HL-60 (cell line): ENCODE measurements at regions not wholly inside any gene's neighbourhood (a gene's known extent, or its start where the extent isn't known, plus 50 kb on each side); places are given as distances from the start of the nearest gene placed in this dataset.

Source experiments
- DNase-seq, 2 experiments: peaks; one replicate each; pipeline ENCODE4 v3.0.0-alpha.2; 2010 to 2020; ENCODE audit warnings: low read depth in 1 of 2, low spot score in 1 of 2
- H3K27ac ChIP-seq: fragments of 250-450 bp; sonication (Bioruptor Pico); replicated peaks from 2 replicates; pipeline ENCODE4 v1.5.1; 2020; ENCODE audit warnings: mild to moderate bottlenecking, moderate library complexity
- H3K27me3 ChIP-seq: fragments of 250-450 bp; sonication (Bioruptor Pico); 2 replicates; pipeline ENCODE4 v1.5.1; 2021; ENCODE audit warnings: mild to moderate bottlenecking, moderate library complexity; ENCODE audit not compliant: insufficient read depth, poor library complexity, severe bottlenecking
- H3K4me3 ChIP-seq: replicated peaks from 2 replicates; pipeline ENCODE4 v1.5.1; 2011; ENCODE audit warnings: mild to moderate bottlenecking, control low read depth, low read length; ENCODE audit not compliant: insufficient read depth
- GABPA ChIP-seq: IDR thresholded peaks from 2 replicates; pipeline ENCODE4 v1.6.1; 2012; ENCODE audit warnings: low read depth
- POLR2AphosphoS5 ChIP-seq: IDR thresholded peaks from 2 replicates; pipeline ENCODE4 v1.6.1; 2012; ENCODE audit warnings: low read depth
- SPI1 ChIP-seq: IDR thresholded peaks from 2 replicates; pipeline ENCODE4 v1.6.1; 2012; ENCODE audit warnings: low read depth, mild to moderate bottlenecking, borderline replicate concordance
- TF ChIP-seq, protein P1 (sequence below): IDR thresholded peaks from one replicate; pipeline ENCODE4 v1.5.1; 2011; ENCODE audit warnings: low read length, control low read depth, inconsistent platforms; ENCODE audit not compliant: insufficient read depth
- TF ChIP-seq, protein P2 (sequence below): IDR thresholded peaks from 2 replicates; pipeline ENCODE4 v1.6.1; 2012; ENCODE audit warnings: low read depth; ENCODE audit not compliant: insufficient replicate concordance

DNA sequence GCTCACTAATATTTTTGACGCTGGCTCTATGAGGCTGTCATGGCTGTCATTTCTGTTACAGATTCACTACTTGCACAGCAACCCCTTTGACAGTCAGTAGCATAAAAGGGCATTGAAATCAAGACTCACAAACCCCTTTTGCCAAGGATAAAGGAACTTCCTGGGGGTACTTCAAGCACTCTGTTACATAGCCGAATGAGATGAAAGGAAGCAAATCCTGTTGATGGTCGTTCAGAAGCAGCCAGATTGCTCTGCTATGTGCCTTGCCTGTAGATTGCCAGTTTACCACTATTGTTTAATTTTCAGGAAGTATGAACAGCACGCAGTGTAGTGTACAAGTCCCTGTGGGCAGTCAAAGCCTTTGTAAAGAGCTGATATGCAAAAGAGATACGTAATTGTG is 296.2 kb downstream of the LRRIQ3 start:
- TF ChIP-seq, protein P1, sequence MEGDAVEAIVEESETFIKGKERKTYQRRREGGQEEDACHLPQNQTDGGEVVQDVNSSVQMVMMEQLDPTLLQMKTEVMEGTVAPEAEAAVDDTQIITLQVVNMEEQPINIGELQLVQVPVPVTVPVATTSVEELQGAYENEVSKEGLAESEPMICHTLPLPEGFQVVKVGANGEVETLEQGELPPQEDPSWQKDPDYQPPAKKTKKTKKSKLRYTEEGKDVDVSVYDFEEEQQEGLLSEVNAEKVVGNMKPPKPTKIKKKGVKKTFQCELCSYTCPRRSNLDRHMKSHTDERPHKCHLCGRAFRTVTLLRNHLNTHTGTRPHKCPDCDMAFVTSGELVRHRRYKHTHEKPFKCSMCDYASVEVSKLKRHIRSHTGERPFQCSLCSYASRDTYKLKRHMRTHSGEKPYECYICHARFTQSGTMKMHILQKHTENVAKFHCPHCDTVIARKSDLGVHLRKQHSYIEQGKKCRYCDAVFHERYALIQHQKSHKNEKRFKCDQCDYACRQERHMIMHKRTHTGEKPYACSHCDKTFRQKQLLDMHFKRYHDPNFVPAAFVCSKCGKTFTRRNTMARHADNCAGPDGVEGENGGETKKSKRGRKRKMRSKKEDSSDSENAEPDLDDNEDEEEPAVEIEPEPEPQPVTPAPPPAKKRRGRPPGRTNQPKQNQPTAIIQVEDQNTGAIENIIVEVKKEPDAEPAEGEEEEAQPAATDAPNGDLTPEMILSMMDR = no peak
- TF ChIP-seq SPI1 = no peak
- no peak for TF ChIP-seq POLR2AphosphoS5
- no peak for TF ChIP-seq GABPA
- H3K27ac ChIP-seq = no peak overlapping the region

DNA sequence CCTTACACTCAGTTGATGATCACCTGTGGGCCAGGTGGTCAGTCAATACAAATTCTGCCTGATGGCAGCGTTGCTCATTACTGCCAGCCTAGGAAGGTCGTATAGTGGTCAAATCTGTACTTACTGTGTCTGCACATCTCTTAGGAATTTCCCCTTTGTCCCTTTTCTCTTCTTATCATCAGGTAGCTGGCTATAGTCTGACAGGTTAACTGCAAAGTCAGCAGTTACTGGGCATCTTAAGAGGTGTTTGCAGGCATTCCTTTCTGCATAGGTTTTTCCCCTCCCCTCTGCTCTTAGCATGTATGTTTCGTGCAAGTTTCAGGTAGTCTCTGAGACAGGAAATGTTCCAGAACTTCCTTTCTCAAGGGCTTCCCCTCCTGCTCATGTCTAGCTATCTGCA is 298.7 kb downstream of the LRRIQ3 start:
- TF ChIP-seq, protein P2, sequence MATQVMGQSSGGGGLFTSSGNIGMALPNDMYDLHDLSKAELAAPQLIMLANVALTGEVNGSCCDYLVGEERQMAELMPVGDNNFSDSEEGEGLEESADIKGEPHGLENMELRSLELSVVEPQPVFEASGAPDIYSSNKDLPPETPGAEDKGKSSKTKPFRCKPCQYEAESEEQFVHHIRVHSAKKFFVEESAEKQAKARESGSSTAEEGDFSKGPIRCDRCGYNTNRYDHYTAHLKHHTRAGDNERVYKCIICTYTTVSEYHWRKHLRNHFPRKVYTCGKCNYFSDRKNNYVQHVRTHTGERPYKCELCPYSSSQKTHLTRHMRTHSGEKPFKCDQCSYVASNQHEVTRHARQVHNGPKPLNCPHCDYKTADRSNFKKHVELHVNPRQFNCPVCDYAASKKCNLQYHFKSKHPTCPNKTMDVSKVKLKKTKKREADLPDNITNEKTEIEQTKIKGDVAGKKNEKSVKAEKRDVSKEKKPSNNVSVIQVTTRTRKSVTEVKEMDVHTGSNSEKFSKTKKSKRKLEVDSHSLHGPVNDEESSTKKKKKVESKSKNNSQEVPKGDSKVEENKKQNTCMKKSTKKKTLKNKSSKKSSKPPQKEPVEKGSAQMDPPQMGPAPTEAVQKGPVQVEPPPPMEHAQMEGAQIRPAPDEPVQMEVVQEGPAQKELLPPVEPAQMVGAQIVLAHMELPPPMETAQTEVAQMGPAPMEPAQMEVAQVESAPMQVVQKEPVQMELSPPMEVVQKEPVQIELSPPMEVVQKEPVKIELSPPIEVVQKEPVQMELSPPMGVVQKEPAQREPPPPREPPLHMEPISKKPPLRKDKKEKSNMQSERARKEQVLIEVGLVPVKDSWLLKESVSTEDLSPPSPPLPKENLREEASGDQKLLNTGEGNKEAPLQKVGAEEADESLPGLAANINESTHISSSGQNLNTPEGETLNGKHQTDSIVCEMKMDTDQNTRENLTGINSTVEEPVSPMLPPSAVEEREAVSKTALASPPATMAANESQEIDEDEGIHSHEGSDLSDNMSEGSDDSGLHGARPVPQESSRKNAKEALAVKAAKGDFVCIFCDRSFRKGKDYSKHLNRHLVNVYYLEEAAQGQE = no peak
- no peak for TF ChIP-seq GABPA
- no peak overlapping the region for H3K27ac ChIP-seq
- no peaks in the 10 kb centered on the region for H3K27me3 ChIP-seq
- DNase-seq = no peak
- H3K4me3 ChIP-seq = no peak overlapping the region

More for the DNA sequence above, 296.2 kb downstream of the LRRIQ3 start:
- H3K27me3 ChIP-seq = no peaks in the 10 kb centered on the region
- H3K4me3 ChIP-seq = no peak overlapping the region
- no peak for DNase-seq

DNA sequence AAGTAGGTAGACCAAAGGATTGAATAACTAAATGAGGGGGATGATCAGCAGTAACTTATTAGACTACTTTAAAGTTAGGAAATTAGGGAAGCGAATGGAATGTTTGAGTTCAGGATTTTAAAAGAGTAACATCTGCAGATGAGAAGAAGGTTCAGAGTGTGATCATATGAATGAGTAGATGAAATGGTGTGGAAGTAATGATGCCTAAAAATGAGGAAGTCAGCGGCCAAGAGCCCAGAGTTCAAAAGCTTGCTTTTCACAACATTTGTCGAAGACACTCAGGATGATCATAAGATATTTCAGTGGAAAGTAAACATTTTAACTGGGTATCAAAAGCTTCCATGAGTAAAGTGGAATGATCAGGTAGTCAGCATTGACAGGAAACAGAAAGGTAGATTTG is 299.4 kb downstream of the LRRIQ3 start:
- no peak overlapping the region for H3K27ac ChIP-seq
- no peak for DNase-seq
- H3K27me3 ChIP-seq = no peaks in the 10 kb centered on the region
- H3K4me3 ChIP-seq = no peak overlapping the region
- TF ChIP-seq POLR2AphosphoS5 = no peak
- peak; percentile 68 for TF ChIP-seq SPI1
- no peak for TF ChIP-seq GABPA

DNA sequence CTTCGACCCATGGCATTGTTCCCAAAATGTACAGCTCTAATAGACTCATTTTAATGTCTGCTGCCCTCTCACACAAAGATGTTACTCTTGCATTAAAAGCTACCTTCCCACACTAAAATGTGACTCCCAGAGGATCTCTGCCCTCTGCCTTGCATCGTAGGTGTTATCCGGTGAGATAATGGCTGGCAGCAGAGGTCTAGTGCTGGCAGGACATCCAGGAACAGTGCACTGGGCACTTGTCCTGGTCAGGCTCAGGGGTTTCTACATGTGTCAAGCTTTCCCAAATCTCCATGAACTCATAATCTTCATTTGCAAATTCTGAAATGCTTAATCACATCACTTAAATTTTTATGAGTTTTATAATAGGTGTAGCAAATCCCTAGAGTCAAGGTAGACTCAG is 310.6 kb downstream of the LRRIQ3 start:
- H3K27me3 ChIP-seq = no peaks in the 10 kb centered on the region
- TF ChIP-seq SPI1 (no peak), POLR2AphosphoS5 (no peak), GABPA (no peak)
- TF ChIP-seq, protein P1 = no peak
- TF ChIP-seq, protein P2 = no peak
- no peak for DNase-seq
- no peak overlapping the region for H3K4me3 ChIP-seq
- no peak overlapping the region for H3K27ac ChIP-seq

DNA sequence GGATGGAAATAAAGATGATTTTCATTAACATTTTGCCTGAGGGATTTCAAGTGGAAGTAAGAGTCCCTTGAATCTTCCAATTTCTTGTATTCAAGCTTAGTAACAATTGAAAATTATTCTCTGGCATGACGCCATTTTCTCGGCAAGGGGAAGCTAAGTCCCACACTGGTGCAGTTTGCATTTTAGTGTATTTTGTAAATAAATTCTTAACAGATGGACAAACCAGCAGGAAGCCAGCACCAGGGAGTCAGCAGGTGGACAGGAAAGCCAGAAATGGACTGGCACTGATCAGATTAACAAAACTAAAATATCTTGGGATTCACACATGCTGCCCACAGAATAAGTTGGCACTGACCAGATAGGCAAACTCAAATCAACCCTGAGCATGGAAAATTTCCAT is 311.3 kb downstream of the LRRIQ3 start:
- Histone ChIP-seq H3K27ac (no peak overlapping the region), H3K4me3 (no peak overlapping the region), H3K27me3 (no peaks in the 10 kb centered on the region)
- DNase-seq = no peak
- TF ChIP-seq, protein P1 = no peak
- TF ChIP-seq GABPA (no peak), SPI1 (no peak), POLR2AphosphoS5 (no peak)
- TF ChIP-seq, protein P2 = no peak
